ENCODE measurements at regions not wholly inside any gene's neighbourhood (a gene's known extent, or its start where the extent isn't known, plus 50 kb on each side); places are given as distances from the start of the nearest gene placed in this dataset.

DNA sequence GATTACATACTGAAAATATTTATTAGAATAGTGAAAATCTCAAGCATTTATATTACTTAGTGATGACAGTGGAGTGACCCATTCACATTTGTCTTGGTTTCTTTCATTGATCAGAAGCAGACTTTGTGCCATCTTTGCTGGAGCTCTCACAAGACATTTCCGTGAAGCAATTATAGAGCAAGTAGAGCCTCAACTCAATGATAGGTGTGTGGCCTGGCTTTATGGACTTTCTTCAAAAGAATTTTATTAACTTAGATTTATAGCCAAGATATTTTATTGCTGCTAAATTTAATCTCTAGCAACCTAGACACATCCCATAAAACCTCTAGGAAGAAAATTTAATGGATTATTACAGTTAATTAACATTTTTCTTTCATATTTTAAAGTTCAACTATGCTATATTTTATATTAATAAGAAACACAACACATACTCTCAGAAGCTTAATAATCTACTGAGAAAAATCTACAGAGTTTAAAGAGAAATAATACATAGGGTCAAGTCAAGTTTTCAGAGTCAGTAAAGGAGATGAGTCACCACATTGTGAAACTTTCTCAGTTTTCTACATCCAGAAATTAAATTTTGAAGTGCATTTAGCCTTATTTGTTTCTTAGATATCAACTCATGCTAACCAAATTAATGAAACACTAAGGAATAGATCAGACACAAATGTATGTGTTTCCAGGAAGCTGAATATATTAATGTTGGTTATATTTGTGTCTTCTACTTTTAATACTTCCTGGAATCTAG lies 160.5 kb downstream of the LACC1 start:
- WGBS, 2 experiments (ENCODE audit: insufficient coverage in 1 of 2, insufficient read length in 1 of 2), result 93 to 100% methylated on average over 1 of the region's 1 CpG
- Histone ChIP-seq H3K9me3 (ENCODE audit: control insufficient read depth, low read length) (no peaks in the 10 kb centered on the region), H3K9ac (ENCODE audit: extremely low read depth, low read length, poor library complexity, severe bottlenecking) (no peak overlapping the region), H3K27ac (ENCODE audit: low read depth, low read length) (no peak overlapping the region), H3K36me3 (ENCODE audit: control insufficient read depth, insufficient read depth, low read length) (no peaks in the 10 kb centered on the region), H3K4me1 (ENCODE audit: control insufficient read depth, insufficient read depth, low read length) (peaks cover 4% of the 10 kb centered on the region), H3K27me3 (ENCODE audit: control insufficient read depth, insufficient read depth, low read length, poor library complexity, severe bottlenecking) (no peaks in the 10 kb centered on the region), H3K4me3 (ENCODE audit: low read length) (no peak overlapping the region)
- DNase-seq, result no peak
- no peak overlapping the region for H3K27ac Mint-ChIP-seq
- H3K4me3 Mint-ChIP-seq, result no peak overlapping the region
- no peaks in the 10 kb centered on the region for H3K27me3 Mint-ChIP-seq (ENCODE audit: insufficient read depth)
- TF ChIP-seq, protein P1, sequence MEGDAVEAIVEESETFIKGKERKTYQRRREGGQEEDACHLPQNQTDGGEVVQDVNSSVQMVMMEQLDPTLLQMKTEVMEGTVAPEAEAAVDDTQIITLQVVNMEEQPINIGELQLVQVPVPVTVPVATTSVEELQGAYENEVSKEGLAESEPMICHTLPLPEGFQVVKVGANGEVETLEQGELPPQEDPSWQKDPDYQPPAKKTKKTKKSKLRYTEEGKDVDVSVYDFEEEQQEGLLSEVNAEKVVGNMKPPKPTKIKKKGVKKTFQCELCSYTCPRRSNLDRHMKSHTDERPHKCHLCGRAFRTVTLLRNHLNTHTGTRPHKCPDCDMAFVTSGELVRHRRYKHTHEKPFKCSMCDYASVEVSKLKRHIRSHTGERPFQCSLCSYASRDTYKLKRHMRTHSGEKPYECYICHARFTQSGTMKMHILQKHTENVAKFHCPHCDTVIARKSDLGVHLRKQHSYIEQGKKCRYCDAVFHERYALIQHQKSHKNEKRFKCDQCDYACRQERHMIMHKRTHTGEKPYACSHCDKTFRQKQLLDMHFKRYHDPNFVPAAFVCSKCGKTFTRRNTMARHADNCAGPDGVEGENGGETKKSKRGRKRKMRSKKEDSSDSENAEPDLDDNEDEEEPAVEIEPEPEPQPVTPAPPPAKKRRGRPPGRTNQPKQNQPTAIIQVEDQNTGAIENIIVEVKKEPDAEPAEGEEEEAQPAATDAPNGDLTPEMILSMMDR (conservative IDR thresholded peaks at IDR 0.05), result no peak
- H3K9me3 Mint-ChIP-seq, result peaks cover 13% of the 10 kb centered on the region
- peaks cover 1% of the 10 kb centered on the region for H3K36me3 Mint-ChIP-seq (ENCODE audit: low read depth)
- H3K4me1 Mint-ChIP-seq, result peaks cover 8% of the 10 kb centered on the region

- no peaks in the 10 kb centered on the region for H3K27me3 ChIP-seq (ENCODE audit: control insufficient read depth, insufficient read depth, low read length, poor library complexity, severe bottlenecking)
- Mint-ChIP-seq H3K4me3 (no peak overlapping the region), H3K4me1 (peaks cover 8% of the 10 kb centered on the region), H3K9me3 (peaks cover 8% of the 10 kb centered on the region), H3K27me3 (ENCODE audit: insufficient read depth) (no peaks in the 10 kb centered on the region), H3K27ac (no peak overlapping the region), H3K36me3 (ENCODE audit: low read depth) (no peaks in the 10 kb centered on the region)
- H3K4me1 ChIP-seq (ENCODE audit: control insufficient read depth, insufficient read depth, low read length), result peaks cover 4% of the 10 kb centered on the region
- TF ChIP-seq, protein P1 (conservative IDR thresholded peaks at IDR 0.05), result no peak
- H3K9me3 ChIP-seq (ENCODE audit: control insufficient read depth, low read length), result no peaks in the 10 kb centered on the region
- no peak overlapping the region for H3K4me3 ChIP-seq (ENCODE audit: low read length)
- H3K9ac ChIP-seq (ENCODE audit: extremely low read depth, low read length, poor library complexity, severe bottlenecking), result no peak overlapping the region
- H3K27ac ChIP-seq (ENCODE audit: low read depth, low read length), result no peak overlapping the region
- no peak for DNase-seq
- no peaks in the 10 kb centered on the region for H3K36me3 ChIP-seq (ENCODE audit: control insufficient read depth, insufficient read depth, low read length)
Measured at GRCh38 chr13:44040818-44041100, 161.1 kb downstream of the LACC1 start.

GRCh38 chr13:44044547-44045179 lies 165.0 kb downstream of the LACC1 start:
- Histone ChIP-seq H3K4me1 (ENCODE audit: control insufficient read depth, insufficient read depth, low read length) (peaks cover 4% of the 10 kb centered on the region), H3K9me3 (ENCODE audit: control insufficient read depth, low read length) (no peaks in the 10 kb centered on the region), H3K9ac (ENCODE audit: extremely low read depth, low read length, poor library complexity, severe bottlenecking) (no peak overlapping the region), H3K27ac (ENCODE audit: low read depth, low read length) (peak overlapping the region; percentile 1), H3K27me3 (ENCODE audit: control insufficient read depth, insufficient read depth, low read length, poor library complexity, severe bottlenecking) (no peaks in the 10 kb centered on the region), H3K4me3 (ENCODE audit: low read length) (no peak overlapping the region), H3K36me3 (ENCODE audit: control insufficient read depth, insufficient read depth, low read length) (no peaks in the 10 kb centered on the region)
- Mint-ChIP-seq H3K9me3 (no peaks in the 10 kb centered on the region), H3K36me3 (ENCODE audit: low read depth) (no peaks in the 10 kb centered on the region), H3K27ac (no peak overlapping the region), H3K27me3 (ENCODE audit: insufficient read depth) (peaks cover 2% of the 10 kb centered on the region), H3K4me3 (no peak overlapping the region), H3K4me1 (peaks cover 8% of the 10 kb centered on the region)
- 92 to 93% methylated on average over 3 to 6 of the region's 6 CpGs for WGBS, 2 experiments (ENCODE audit: insufficient coverage in 1 of 2, insufficient read length in 1 of 2)
- DNase-seq, result no peak
- TF ChIP-seq, protein P1 (conservative IDR thresholded peaks at IDR 0.05), result no peak

All from endodermal cell (in vitro differentiated cells).